PC-3 (cell line): ENCODE measurements at regions not wholly inside any gene's neighbourhood (a gene's known extent, or its start where the extent isn't known, plus 50 kb on each side); places are given as distances from the start of the nearest gene placed in this dataset.

Source experiments
- CTCF ChIP-seq: fragments of 300-600 bp; sonication (generic); conservative IDR thresholded peaks from 2 replicates; pipeline ENCODE4 v1.5.1; 2017; ENCODE audit warnings: antibody characterized with exemption, low read depth, mild to moderate bottlenecking, low read length
- EZH2 ChIP-seq: fragments of 300-600 bp; sonication (generic); IDR thresholded peaks from one replicate; pipeline ENCODE4 v1.6.1; 2017; ENCODE audit warnings: antibody characterized with exemption, mild to moderate bottlenecking, low read length; ENCODE audit not compliant: unreplicated experiment
- EZH2phosphoT487 ChIP-seq: fragments of 300-600 bp; sonication (generic); IDR thresholded peaks from 2 replicates; pipeline ENCODE4 v1.6.1; 2018; ENCODE audit warnings: mild to moderate bottlenecking, antibody characterized with exemption, low read length, borderline replicate concordance

DNA sequence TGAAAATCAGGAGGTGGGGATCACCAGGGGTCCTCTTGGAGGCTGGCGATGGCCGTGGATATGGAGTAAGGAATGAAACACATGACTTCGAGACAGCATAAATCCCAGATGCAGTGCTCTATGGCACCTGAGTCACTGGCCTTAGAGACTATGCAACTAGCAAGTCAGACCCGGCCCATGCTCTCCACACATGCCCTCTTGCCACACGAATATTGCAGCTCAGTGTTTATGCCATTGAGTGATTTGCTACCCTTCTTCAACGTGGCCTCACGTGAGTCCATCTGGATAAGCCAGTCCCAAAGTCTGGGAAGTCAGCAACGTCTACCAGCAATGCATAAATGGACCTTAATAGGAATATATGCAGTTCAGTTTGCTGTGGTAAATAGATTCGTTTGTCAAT is 466.3 kb downstream of the CD83 start:
- no peak for TF ChIP-seq CTCF
- no peak for TF ChIP-seq EZH2phosphoT487
- no peak for TF ChIP-seq EZH2
